AG20443 (cell line): ENCODE measurements at regions not wholly inside any gene's neighbourhood (a gene's known extent, or its start where the extent isn't known, plus 50 kb on each side); places are given as distances from the start of the nearest gene placed in this dataset.

Experiments
- DNase-seq: peaks from one replicate; pipeline ENCODE4 v3.0.0; 2012; ENCODE audit warnings: low spot score, mixed read lengths

DNA sequence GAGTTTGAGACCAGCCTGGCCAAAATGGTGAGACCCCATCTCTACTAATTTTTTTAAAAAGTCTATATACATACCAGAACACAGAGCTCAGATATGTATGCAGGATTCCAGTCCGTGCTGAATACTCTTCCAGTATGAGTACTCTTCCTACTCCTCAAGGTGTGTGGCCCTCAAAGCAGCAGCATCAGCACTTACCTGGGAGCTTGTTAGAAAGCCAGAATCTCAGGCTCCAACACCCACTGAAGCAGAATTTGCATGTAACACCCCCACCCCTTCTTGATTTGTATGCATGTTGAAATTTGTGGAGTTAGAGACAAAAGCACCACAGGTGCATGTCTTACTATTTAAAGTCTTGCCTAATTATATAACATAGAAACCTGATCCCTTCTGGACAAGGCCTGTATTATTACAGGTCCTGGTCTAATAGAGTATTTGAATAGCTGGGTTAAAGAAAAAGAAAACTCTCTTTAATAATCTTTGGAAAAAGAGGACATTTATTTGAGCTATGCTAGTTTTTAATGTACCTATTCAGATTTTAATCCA is 50.3 kb upstream of the NFE2L2 start:
- no peak for DNase-seq

GRCh38 chr2:177315364-177315763 is 50.8 kb upstream of the NFE2L2 start:
- no peak for DNase-seq

GRCh38 chr2:177316756-177317155 is 52.2 kb upstream of the NFE2L2 start:
- DNase-seq = no peak

- DNase-seq = no peak
Measured at GRCh38 chr2:177317443-177317842, 52.9 kb upstream of the NFE2L2 start.

DNA sequence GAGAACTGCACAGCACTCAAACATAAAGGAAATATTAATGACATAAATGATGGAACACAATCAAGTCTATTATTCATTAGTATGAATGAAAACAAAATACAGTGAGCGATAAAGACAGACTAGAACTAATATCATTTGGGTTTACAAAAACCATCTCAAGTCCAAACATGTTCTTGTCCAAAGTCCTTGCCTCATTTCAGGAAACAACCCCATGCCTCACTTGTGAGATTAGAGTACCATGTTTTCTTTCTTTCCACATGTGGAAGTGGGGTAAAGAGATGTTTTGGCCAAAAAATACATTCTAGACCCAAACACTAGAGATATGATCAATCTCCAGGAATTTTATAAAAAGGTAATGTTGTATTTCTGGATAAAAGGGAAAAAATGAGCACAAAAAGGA is 53.3 kb upstream of the NFE2L2 start:
- no peak for DNase-seq

GRCh38 chr2:177318613-177319012 is 54.1 kb upstream of the NFE2L2 start:
- no peak for DNase-seq

- no peak for DNase-seq
Measured at GRCh38 chr2:177320596-177320995, 56.1 kb upstream of the NFE2L2 start.

- DNase-seq = no peak
Measured at GRCh38 chr2:177322801-177323261, 58.3 kb upstream of the NFE2L2 start.

DNA sequence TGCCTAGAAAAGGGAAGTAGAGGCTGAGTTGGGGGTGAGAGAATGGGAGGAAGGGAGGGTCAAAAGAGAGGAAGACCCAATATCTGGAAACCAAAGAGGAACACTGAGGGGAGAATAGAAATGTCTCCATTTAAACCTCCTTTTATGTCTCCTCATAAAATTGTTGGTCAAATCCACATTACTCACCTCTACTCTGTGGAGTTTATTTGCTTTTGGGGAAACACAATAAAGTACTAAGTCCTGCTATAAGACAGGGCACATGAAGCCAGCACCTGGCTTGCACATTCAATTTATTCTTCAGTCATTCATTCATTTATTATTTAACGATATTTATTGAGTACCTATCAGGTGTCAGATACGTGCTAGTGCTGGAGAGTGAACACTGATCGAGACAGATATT is 60.3 kb upstream of the NFE2L2 start:
- no peak for DNase-seq

DNA sequence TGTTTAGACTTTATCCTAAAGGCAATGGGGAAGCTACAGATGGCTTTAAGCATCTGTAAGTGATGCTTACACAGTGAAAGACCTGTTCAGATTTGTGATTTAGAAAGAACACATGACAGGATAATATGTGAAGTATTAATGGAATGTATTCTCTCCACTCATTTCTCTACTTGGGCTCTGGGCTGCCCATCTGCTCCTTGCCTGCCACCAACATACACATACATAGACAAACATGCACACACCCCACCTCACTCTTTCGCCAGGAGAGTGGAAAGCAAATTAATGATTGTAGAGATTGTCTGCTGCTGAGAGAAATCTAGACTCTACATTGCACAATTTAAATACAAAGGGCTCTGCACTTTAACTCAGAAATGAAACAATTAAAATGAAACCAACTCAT is 61.0 kb upstream of the NFE2L2 start:
- peak; percentile 43 for DNase-seq

DNA sequence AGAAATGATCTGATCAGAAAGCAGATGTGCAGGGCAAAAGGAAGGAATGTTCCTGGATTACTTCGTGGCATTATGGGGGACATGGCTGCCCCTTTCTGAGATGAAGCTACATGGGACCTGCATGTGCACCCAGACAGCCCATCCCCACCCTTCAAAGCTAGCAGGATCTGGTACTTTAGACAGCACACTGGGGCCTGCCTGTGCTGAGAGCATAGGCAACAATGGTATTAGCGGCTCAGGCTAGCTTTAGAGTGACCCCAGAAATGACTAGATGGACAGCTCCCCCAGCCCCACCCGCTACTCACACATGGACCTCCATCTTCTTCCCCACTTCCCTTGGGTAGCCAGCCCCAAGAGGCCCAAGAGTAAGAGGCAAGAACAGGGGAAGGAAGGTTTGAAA is 61.5 kb upstream of the NFE2L2 start:
- no peak for DNase-seq

DNA sequence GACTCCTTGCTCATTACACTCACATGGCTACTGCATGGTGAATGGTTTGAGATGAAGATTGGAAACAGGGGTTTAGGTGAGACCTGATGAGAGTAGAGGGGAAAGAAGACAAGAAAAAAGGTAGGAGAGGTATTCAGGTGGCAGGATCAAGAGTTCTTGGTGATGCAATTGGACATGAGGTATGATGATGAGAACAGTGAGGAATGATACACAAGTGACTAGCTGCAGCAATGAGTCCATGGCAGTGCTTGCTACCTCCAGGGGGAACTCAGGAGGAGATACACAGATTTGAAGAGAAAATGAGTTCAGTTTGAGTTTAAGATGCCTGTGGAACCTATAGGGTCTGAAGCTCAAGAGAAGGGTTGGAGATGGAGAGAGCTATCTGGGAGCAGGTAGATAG is 62.1 kb upstream of the NFE2L2 start:
- no peak for DNase-seq

- no peak for DNase-seq
Measured at GRCh38 chr2:177327009-177327408, 62.5 kb upstream of the NFE2L2 start.

GRCh38 chr2:177328056-177328455 is 63.5 kb upstream of the NFE2L2 start:
- DNase-seq = no peak

GRCh38 chr2:177329064-177329463 is 63.5 kb upstream of the AGPS start:
- no peak for DNase-seq

DNA sequence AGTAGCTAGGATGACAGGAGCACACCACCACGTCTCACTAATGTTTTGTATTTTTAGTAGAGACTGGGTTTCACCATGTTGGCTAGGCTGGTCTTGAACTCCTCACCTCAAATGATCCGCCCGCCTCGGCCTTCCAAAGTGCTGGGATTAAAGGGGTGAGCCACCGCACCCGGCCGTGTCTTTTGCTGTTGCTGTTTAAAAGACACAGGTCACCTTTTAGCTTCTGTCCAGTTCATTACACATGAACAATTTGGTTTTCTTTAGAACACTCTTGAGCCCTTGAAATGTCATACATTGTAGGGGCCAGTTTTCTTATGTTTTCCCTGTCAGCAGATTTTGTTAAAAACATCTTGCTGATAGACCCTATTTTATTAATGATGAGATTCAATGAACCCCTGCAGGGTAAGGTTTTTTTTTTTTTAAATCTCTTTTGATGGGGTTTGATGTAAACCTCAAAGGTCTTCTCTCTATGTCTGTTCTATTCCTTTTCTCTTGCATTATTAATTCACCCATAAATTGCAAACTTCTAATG is 61.0 kb upstream of the AGPS start:
- no peak for DNase-seq

GRCh38 chr2:177332026-177332991 is 60.3 kb upstream of the AGPS start:
- peak; percentile 78 for DNase-seq

DNA sequence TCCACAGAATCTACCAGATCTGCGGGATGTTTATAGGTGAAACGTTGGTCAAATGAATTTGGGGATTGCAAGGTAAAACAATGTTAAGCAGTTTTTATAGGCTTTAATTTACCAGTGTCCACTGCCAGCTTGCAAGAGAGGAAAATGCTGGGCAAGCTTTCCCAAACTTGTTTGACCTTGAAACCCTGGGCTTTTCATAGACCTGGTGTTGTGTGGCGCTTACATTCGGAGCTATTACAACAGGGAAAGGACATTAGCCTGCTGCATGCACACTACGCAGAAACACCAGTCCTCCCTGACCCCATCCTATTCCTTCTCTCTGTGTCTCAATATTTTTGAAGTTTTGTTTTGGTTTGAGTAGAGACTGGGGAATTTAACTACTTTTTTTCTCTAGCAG is 59.6 kb upstream of the AGPS start:
- DNase-seq = no peak

DNA sequence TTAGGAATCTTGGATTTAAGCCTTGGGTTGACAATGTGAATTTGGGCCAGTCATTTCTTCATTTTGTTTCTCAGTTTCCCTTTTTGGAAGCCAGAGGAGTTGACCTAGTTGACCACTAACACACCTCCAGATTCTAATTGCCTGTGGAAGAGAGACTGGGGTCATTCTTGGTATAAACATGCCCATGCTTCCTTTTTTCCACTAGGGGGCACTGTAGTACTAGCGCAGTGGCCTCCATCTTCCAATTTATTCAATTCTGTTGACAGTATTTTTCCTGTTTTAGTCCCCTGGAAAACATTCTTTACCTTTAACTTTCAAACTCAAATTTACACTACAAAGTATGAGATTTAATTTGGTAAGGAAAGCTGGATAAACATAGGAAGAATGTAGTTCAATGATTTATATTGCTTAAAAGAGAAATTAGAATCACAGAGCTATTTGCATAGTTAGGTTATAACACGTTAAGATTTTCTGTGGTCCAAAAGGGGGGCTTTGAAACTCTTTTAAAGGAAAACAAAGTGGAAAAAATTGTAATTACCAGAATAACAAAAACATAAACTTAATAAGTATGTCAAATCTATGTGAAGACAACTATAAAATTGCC is 57.5 kb upstream of the AGPS start:
- DNase-seq = peak; percentile 55

GRCh38 chr2:177335917-177336450 is 56.6 kb upstream of the AGPS start:
- DNase-seq = no peak

GRCh38 chr2:177338177-177338721 is 54.3 kb upstream of the AGPS start:
- DNase-seq = no peak

- no peak for DNase-seq
Measured at GRCh38 chr2:177340158-177340557, 52.4 kb upstream of the AGPS start.
